AG04450 (cell line): ENCODE measurements at regions not wholly inside any gene's neighbourhood (a gene's known extent, or its start where the extent isn't known, plus 50 kb on each side); places are given as distances from the start of the nearest gene placed in this dataset.

ENCODE experiments used
- CTCF ChIA-PET: fragments of 300-600, 350-600 bp; formaldehyde crosslinking; extraction: SDS; loops from one replicate; lab custom pipeline; 2022; ENCODE audit warnings: antibody characterized with exemption, inconsistent platforms; lab: Charles Lee
- POLR2A ChIA-PET: fragments of 350-600 bp; formaldehyde crosslinking; extraction: SDS; loops from one replicate; lab custom pipeline; 2021; ENCODE audit warnings: antibody characterized with exemption, inconsistent platforms; lab: Yijun Ruan, JAX
- DNase-seq: peaks from one replicate; pipeline ENCODE4 v3.0.0-alpha.2; 2011; ENCODE audit warnings: low read depth, low spot score
- H3K27ac ChIP-seq: one replicate; pipeline ENCODE4 v1.5.1; 2012; ENCODE audit warnings: low read depth, low read length, control low read depth
- H3K27me3 ChIP-seq: one replicate; pipeline ENCODE4 v1.6.0; 2012; ENCODE audit warnings: low read length; ENCODE audit not compliant: control insufficient read depth, insufficient read depth
- H3K4me3 ChIP-seq: 2 replicates; pipeline ENCODE4 v1.5.1; 2011; ENCODE audit warnings: mild to moderate bottlenecking, low read depth, low read length, control low read depth
- H3K9me3 ChIP-seq: 2 replicates; pipeline ENCODE4 v1.5.1; 2012; ENCODE audit warnings: low read length; ENCODE audit not compliant: control insufficient read depth, insufficient read depth
- CTCF ChIP-seq: IDR thresholded peaks from 2 replicates; pipeline ENCODE4 v1.5.1; 2011; ENCODE audit warnings: low read depth, low read length, control low read depth, inconsistent platforms

GRCh38 chr15:36429707-36430106, 149.7 kb upstream of the CDIN1 start:
- H3K27ac ChIP-seq = no peak overlapping the region
- POLR2A ChIA-PET = no interaction called here
- CTCF ChIA-PET = no interaction called here
- no peak for TF ChIP-seq CTCF
- H3K4me3 ChIP-seq = no peak overlapping the region
- H3K27me3 ChIP-seq = no peaks in the 10 kb centered on the region
- no peak for DNase-seq
- no peaks in the 10 kb centered on the region for H3K9me3 ChIP-seq

DNA sequence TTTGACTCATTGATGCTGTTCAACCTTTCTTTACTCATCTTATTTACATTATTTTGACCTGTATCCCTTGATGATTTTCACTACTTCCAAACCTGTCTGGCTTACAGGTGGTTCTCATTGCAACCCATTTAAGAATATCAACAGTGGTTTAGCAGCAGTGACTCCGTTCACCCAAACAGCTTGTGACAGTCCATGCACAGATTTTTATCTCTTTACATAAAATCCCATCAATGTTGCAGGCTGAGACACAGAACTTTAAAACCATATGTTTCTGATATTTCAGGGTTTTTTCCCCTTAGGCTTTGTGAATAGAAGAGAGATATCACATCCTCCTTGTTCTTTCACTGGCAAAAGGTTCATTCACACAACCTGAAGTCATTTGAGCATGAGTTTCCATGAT, 149.1 kb upstream of the CDIN1 start:
- DNase-seq = no peak
- Histone ChIP-seq H3K9me3 (no peaks in the 10 kb centered on the region), H3K27ac (no peak overlapping the region), H3K27me3 (no peaks in the 10 kb centered on the region), H3K4me3 (no peak overlapping the region)
- no peak for TF ChIP-seq CTCF
- ChIA-PET POLR2A (no interaction called here), CTCF (no interaction called here)

DNA sequence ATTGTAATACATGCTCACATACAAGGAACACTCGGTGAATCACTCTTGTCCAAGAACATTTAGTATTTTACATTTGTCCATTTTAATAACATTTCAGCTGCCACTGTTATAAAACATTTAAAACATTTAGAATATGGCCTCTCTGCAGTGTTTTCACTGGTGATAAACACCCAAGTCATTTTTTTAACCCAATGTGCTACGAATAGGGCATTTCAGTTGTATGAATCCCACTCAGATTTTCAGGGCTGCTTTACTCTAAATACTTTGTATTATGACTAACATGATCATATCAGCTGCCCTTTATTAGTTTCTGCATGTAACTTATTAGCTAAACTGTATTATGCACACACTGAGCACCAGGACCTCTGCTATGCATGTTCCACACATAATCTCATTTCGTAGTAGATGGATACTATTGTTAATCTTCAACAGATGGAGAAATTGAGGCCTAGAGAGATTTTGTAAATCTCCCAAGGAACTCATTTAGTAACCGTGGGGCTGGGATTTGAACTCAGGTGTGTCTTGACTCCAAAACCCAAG, 148.6 kb upstream of the CDIN1 start:
- Histone ChIP-seq H3K4me3 (no peak overlapping the region), H3K27me3 (no peaks in the 10 kb centered on the region), H3K9me3 (no peaks in the 10 kb centered on the region), H3K27ac (no peak overlapping the region)
- no peak for TF ChIP-seq CTCF
- CTCF ChIA-PET = no interaction called here
- POLR2A ChIA-PET = no interaction called here
- no peak for DNase-seq

GRCh38 chr15:36432161-36432560, 147.3 kb upstream of the CDIN1 start:
- POLR2A ChIA-PET = interaction anchor here (0.6 kb wide), 1 partner anchor 966 kb away, joined by 3 read pairs; no protein-coding TSS in a partner anchor
- H3K27me3 ChIP-seq = no peaks in the 10 kb centered on the region
- H3K27ac ChIP-seq = peak overlapping the region; percentile 62
- no peaks in the 10 kb centered on the region for H3K9me3 ChIP-seq
- TF ChIP-seq CTCF = no peak
- no peak overlapping the region for H3K4me3 ChIP-seq
- CTCF ChIA-PET = no interaction called here
- DNase-seq = peak; percentile 26

GRCh38 chr15:36434177-36434576, 145.2 kb upstream of the CDIN1 start:
- no peak for DNase-seq
- no peak overlapping the region for H3K27ac ChIP-seq
- no peaks in the 10 kb centered on the region for H3K27me3 ChIP-seq
- ChIA-PET CTCF (no interaction called here), POLR2A (no interaction called here)
- TF ChIP-seq CTCF = no peak
- no peaks in the 10 kb centered on the region for H3K9me3 ChIP-seq
- H3K4me3 ChIP-seq = no peak overlapping the region
